ENCODE measurements at regions not wholly inside any gene's neighbourhood (a gene's known extent, or its start where the extent isn't known, plus 50 kb on each side); places are given as distances from the start of the nearest gene placed in this dataset.

- Histone ChIP-seq H3K27ac (no peak overlapping the region), H3K4me3 (no peak overlapping the region), H3K36me3 (no peaks in the 10 kb centered on the region), H3K4me1 (ENCODE audit: low read depth) (no peaks in the 10 kb centered on the region), H3K27me3 (no peaks in the 10 kb centered on the region), H3K9me3 (ENCODE audit: low read depth) (no peaks in the 10 kb centered on the region)
- no peak for TF ChIP-seq CTCF (IDR thresholded peaks at IDR 0.05; ENCODE audit: low read depth, low read length)
- no peak for DNase-seq (ENCODE audit: low read depth in 1 of 2, low spot score in 1 of 2)
Observed at GRCh38 chr12:127052511-127053232, 1214.3 kb upstream of the TMEM132C start.

GRCh38 chr12:127054531-127054930, 1212.4 kb upstream of the TMEM132C start:
- H3K4me3 ChIP-seq, result no peak overlapping the region
- no peaks in the 10 kb centered on the region for H3K9me3 ChIP-seq (ENCODE audit: low read depth)
- H3K27me3 ChIP-seq, result no peaks in the 10 kb centered on the region
- H3K36me3 ChIP-seq, result no peaks in the 10 kb centered on the region
- no peak for DNase-seq (ENCODE audit: low read depth in 1 of 2, low spot score in 1 of 2)
- no peak for TF ChIP-seq CTCF (IDR thresholded peaks at IDR 0.05; ENCODE audit: low read depth, low read length)
- H3K27ac ChIP-seq, result no peak overlapping the region
- H3K4me1 ChIP-seq (ENCODE audit: low read depth), result no peaks in the 10 kb centered on the region

- Histone ChIP-seq H3K36me3 (no peaks in the 10 kb centered on the region), H3K27ac (no peak overlapping the region), H3K9me3 (ENCODE audit: low read depth) (no peaks in the 10 kb centered on the region), H3K4me1 (ENCODE audit: low read depth) (no peaks in the 10 kb centered on the region), H3K27me3 (no peaks in the 10 kb centered on the region), H3K4me3 (no peak overlapping the region)
- DNase-seq (ENCODE audit: low read depth in 1 of 2, low spot score in 1 of 2), result no peak
- no peak for TF ChIP-seq CTCF (IDR thresholded peaks at IDR 0.05; ENCODE audit: low read depth, low read length)
Observed at GRCh38 chr12:127060310-127060847, 1206.6 kb upstream of the TMEM132C start.

GRCh38 chr12:127060933-127061332, 1206.0 kb upstream of the TMEM132C start:
- TF ChIP-seq CTCF (IDR thresholded peaks at IDR 0.05; ENCODE audit: low read depth, low read length), result no peak
- Histone ChIP-seq H3K27ac (no peak overlapping the region), H3K4me3 (no peak overlapping the region), H3K36me3 (no peaks in the 10 kb centered on the region), H3K9me3 (ENCODE audit: low read depth) (no peaks in the 10 kb centered on the region), H3K4me1 (ENCODE audit: low read depth) (no peaks in the 10 kb centered on the region), H3K27me3 (no peaks in the 10 kb centered on the region)
- DNase-seq (ENCODE audit: low read depth in 1 of 2, low spot score in 1 of 2), result no peak

- TF ChIP-seq CTCF (IDR thresholded peaks at IDR 0.05; ENCODE audit: low read depth, low read length), result no peak
- Histone ChIP-seq H3K27me3 (no peaks in the 10 kb centered on the region), H3K4me3 (no peak overlapping the region), H3K9me3 (ENCODE audit: low read depth) (no peaks in the 10 kb centered on the region), H3K27ac (no peak overlapping the region), H3K4me1 (ENCODE audit: low read depth) (no peaks in the 10 kb centered on the region), H3K36me3 (no peaks in the 10 kb centered on the region)
- DNase-seq (ENCODE audit: low read depth in 1 of 2, low spot score in 1 of 2), result no peak
Observed at GRCh38 chr12:127063339-127064072, 1203.5 kb upstream of the TMEM132C start.
